ENCODE measurements at regions not wholly inside any gene's neighbourhood (a gene's known extent, or its start where the extent isn't known, plus 50 kb on each side); places are given as distances from the start of the nearest gene placed in this dataset.

GRCh38 chr6:101070044-101070608, 189.0 kb upstream of the ASCC3 start:
- Histone ChIP-seq H3K4ac (ENCODE audit: low read depth in 1 of 2, low read length in 2 of 2) (no peak overlapping the region), H3K9ac (ENCODE audit: low read length) (no peak overlapping the region), H2BK15ac (ENCODE audit: low read depth, poor library complexity, severe bottlenecking) (no peak overlapping the region), H3K4me1 (ENCODE audit: control insufficient read depth, insufficient read depth, low read depth, low read length) (no peaks in the 10 kb centered on the region), H3K27me3 (ENCODE audit: control insufficient read depth in 1 of 2, insufficient read depth in 1 of 2, low read length in 2 of 2) (no peaks in the 10 kb centered on the region), H2BK12ac (ENCODE audit: low read length in 2 of 2) (no peak overlapping the region), H3K18ac (ENCODE audit: low read depth in 1 of 2, low read length in 2 of 2) (no peak overlapping the region), H3K4me3 (ENCODE audit: insufficient read depth in 1 of 2, low read depth in 1 of 2, low read length in 2 of 2) (no peak overlapping the region), H2AK5ac (ENCODE audit: low read length, severe bottlenecking) (no peak overlapping the region), H3K36me3 (ENCODE audit: control insufficient read depth in 1 of 2, insufficient read depth in 2 of 2, low read depth in 1 of 2, low read length in 2 of 2) (no peaks in the 10 kb centered on the region), H3K79me1 (replicated peaks; ENCODE audit: low read length, poor library complexity, severe bottlenecking) (no peaks in the 10 kb centered on the region), H4K91ac (ENCODE audit: low read length) (peak overlapping the region; percentile 39), H3K9me3 (ENCODE audit: control insufficient read depth, low read length) (peaks cover 10% of the 10 kb centered on the region), H2BK5ac (ENCODE audit: low read depth, low read length, poor library complexity, severe bottlenecking) (no peak overlapping the region), H3K14ac (ENCODE audit: low read length in 2 of 2) (no peak overlapping the region), H2BK120ac (ENCODE audit: low read depth, low read length) (no peak overlapping the region), H3K27ac (ENCODE audit: low read length, poor library complexity, severe bottlenecking) (no peak overlapping the region), H4K8ac (ENCODE audit: low read length) (no peak overlapping the region), H3K4me2 (ENCODE audit: low read length, poor library complexity, severe bottlenecking) (no peak overlapping the region), H2AFZ (ENCODE audit: low read depth, low read length) (no peak overlapping the region), H3K23ac (ENCODE audit: low read length in 2 of 2) (no peak overlapping the region)
- WGBS: 90% methylated on average over 19 of the region's 23 CpGs
- DNase-seq: no peak

- Histone ChIP-seq H3K4ac (ENCODE audit: low read depth in 1 of 2, low read length in 2 of 2) (no peak overlapping the region), H3K18ac (ENCODE audit: low read depth in 1 of 2, low read length in 2 of 2) (no peak overlapping the region), H3K9ac (ENCODE audit: low read length) (no peak overlapping the region), H3K4me1 (ENCODE audit: control insufficient read depth, insufficient read depth, low read depth, low read length) (no peaks in the 10 kb centered on the region), H2AFZ (ENCODE audit: low read depth, low read length) (no peak overlapping the region), H3K27me3 (ENCODE audit: control insufficient read depth in 1 of 2, insufficient read depth in 1 of 2, low read length in 2 of 2) (no peaks in the 10 kb centered on the region), H3K14ac (ENCODE audit: low read length in 2 of 2) (no peak overlapping the region), H2BK12ac (ENCODE audit: low read length in 2 of 2) (no peak overlapping the region), H2BK120ac (ENCODE audit: low read depth, low read length) (no peak overlapping the region), H2BK5ac (ENCODE audit: low read depth, low read length, poor library complexity, severe bottlenecking) (no peak overlapping the region), H3K27ac (ENCODE audit: low read length, poor library complexity, severe bottlenecking) (no peak overlapping the region), H3K4me3 (ENCODE audit: insufficient read depth in 1 of 2, low read depth in 1 of 2, low read length in 2 of 2) (no peak overlapping the region), H4K91ac (ENCODE audit: low read length) (no peak overlapping the region), H3K79me1 (replicated peaks; ENCODE audit: low read length, poor library complexity, severe bottlenecking) (no peaks in the 10 kb centered on the region), H2AK5ac (ENCODE audit: low read length, severe bottlenecking) (no peak overlapping the region), H3K4me2 (ENCODE audit: low read length, poor library complexity, severe bottlenecking) (no peak overlapping the region), H4K8ac (ENCODE audit: low read length) (no peak overlapping the region), H2BK15ac (ENCODE audit: low read depth, poor library complexity, severe bottlenecking) (no peak overlapping the region), H3K36me3 (ENCODE audit: control insufficient read depth in 1 of 2, insufficient read depth in 2 of 2, low read depth in 1 of 2, low read length in 2 of 2) (no peaks in the 10 kb centered on the region), H3K23ac (ENCODE audit: low read length in 2 of 2) (no peak overlapping the region), H3K9me3 (ENCODE audit: control insufficient read depth, low read length) (peaks cover 25% of the 10 kb centered on the region)
- DNase-seq: no peak
Observed at GRCh38 chr6:101077344-101077743, 196.2 kb upstream of the ASCC3 start.

- no peak overlapping the region for H3K4me2 ChIP-seq (ENCODE audit: low read length, poor library complexity, severe bottlenecking)
- no peak overlapping the region for H3K4me3 ChIP-seq (ENCODE audit: insufficient read depth in 1 of 2, low read depth in 1 of 2, low read length in 2 of 2)
- H3K27ac ChIP-seq (ENCODE audit: low read length, poor library complexity, severe bottlenecking): no peak overlapping the region
- no peaks in the 10 kb centered on the region for H3K4me1 ChIP-seq (ENCODE audit: control insufficient read depth, insufficient read depth, low read depth, low read length)
- H3K14ac ChIP-seq (ENCODE audit: low read length in 2 of 2): no peak overlapping the region
- no peak overlapping the region for H2BK120ac ChIP-seq (ENCODE audit: low read depth, low read length)
- no peaks in the 10 kb centered on the region for H3K27me3 ChIP-seq (ENCODE audit: control insufficient read depth in 1 of 2, insufficient read depth in 1 of 2, low read length in 2 of 2)
- no peak overlapping the region for H3K23ac ChIP-seq (ENCODE audit: low read length in 2 of 2)
- no peak overlapping the region for H2AFZ ChIP-seq (ENCODE audit: low read depth, low read length)
- H2AK5ac ChIP-seq (ENCODE audit: low read length, severe bottlenecking): no peak overlapping the region
- H3K36me3 ChIP-seq (ENCODE audit: control insufficient read depth in 1 of 2, insufficient read depth in 2 of 2, low read depth in 1 of 2, low read length in 2 of 2): no peaks in the 10 kb centered on the region
- H3K4ac ChIP-seq (ENCODE audit: low read depth in 1 of 2, low read length in 2 of 2): no peak overlapping the region
- H4K8ac ChIP-seq (ENCODE audit: low read length): no peak overlapping the region
- no peak overlapping the region for H3K9ac ChIP-seq (ENCODE audit: low read length)
- no peaks in the 10 kb centered on the region for H3K79me1 ChIP-seq (replicated peaks; ENCODE audit: low read length, poor library complexity, severe bottlenecking)
- no peak overlapping the region for H4K91ac ChIP-seq (ENCODE audit: low read length)
- no peak overlapping the region for H2BK12ac ChIP-seq (ENCODE audit: low read length in 2 of 2)
- H3K9me3 ChIP-seq (ENCODE audit: control insufficient read depth, low read length): peaks cover 21% of the 10 kb centered on the region
- no peak overlapping the region for H2BK5ac ChIP-seq (ENCODE audit: low read depth, low read length, poor library complexity, severe bottlenecking)
- no CpG with 5 or more reads among the region's 1 CpG for WGBS
- H2BK15ac ChIP-seq (ENCODE audit: low read depth, poor library complexity, severe bottlenecking): no peak overlapping the region
- peak; percentile 22 for DNase-seq
- no peak overlapping the region for H3K18ac ChIP-seq (ENCODE audit: low read depth in 1 of 2, low read length in 2 of 2)
Observed at GRCh38 chr6:101079696-101080270, 198.7 kb upstream of the ASCC3 start.

- Histone ChIP-seq H2BK15ac (ENCODE audit: low read depth, poor library complexity, severe bottlenecking) (no peak overlapping the region), H2AK5ac (ENCODE audit: low read length, severe bottlenecking) (no peak overlapping the region), H3K14ac (ENCODE audit: low read length in 2 of 2) (no peak overlapping the region), H3K4ac (ENCODE audit: low read depth in 1 of 2, low read length in 2 of 2) (no peak overlapping the region), H4K8ac (ENCODE audit: low read length) (no peak overlapping the region), H3K23ac (ENCODE audit: low read length in 2 of 2) (no peak overlapping the region), H3K9ac (ENCODE audit: low read length) (no peak overlapping the region), H3K18ac (ENCODE audit: low read depth in 1 of 2, low read length in 2 of 2) (no peak overlapping the region), H4K91ac (ENCODE audit: low read length) (no peak overlapping the region), H3K9me3 (ENCODE audit: control insufficient read depth, low read length) (peaks cover 21% of the 10 kb centered on the region), H3K27ac (ENCODE audit: low read length, poor library complexity, severe bottlenecking) (no peak overlapping the region), H3K4me1 (ENCODE audit: control insufficient read depth, insufficient read depth, low read depth, low read length) (no peaks in the 10 kb centered on the region), H3K79me1 (replicated peaks; ENCODE audit: low read length, poor library complexity, severe bottlenecking) (no peaks in the 10 kb centered on the region), H3K4me2 (ENCODE audit: low read length, poor library complexity, severe bottlenecking) (no peak overlapping the region), H3K4me3 (ENCODE audit: insufficient read depth in 1 of 2, low read depth in 1 of 2, low read length in 2 of 2) (no peak overlapping the region), H3K27me3 (ENCODE audit: control insufficient read depth in 1 of 2, insufficient read depth in 1 of 2, low read length in 2 of 2) (no peaks in the 10 kb centered on the region), H2AFZ (ENCODE audit: low read depth, low read length) (no peak overlapping the region), H2BK5ac (ENCODE audit: low read depth, low read length, poor library complexity, severe bottlenecking) (no peak overlapping the region), H2BK120ac (ENCODE audit: low read depth, low read length) (no peak overlapping the region), H3K36me3 (ENCODE audit: control insufficient read depth in 1 of 2, insufficient read depth in 2 of 2, low read depth in 1 of 2, low read length in 2 of 2) (no peaks in the 10 kb centered on the region), H2BK12ac (ENCODE audit: low read length in 2 of 2) (no peak overlapping the region)
- WGBS: 64% methylated on average over 1 of the region's 2 CpGs
- peak; percentile 78 for DNase-seq
Observed at GRCh38 chr6:101080597-101080996, 199.5 kb upstream of the ASCC3 start.

Data from mesenchymal stem cell (in vitro differentiated cells and primary cell).